ENCODE measurements at regions not wholly inside any gene's neighbourhood (a gene's known extent, or its start where the extent isn't known, plus 50 kb on each side); places are given as distances from the start of the nearest gene placed in this dataset.

- TF ChIP-seq CTCF (IDR thresholded peaks at IDR 0.05 in 8 of 11, conservative IDR thresholded peaks at IDR 0.05 in 3 of 11) (no peak), POLR2A (IDR thresholded peaks at IDR 0.05) (no peak), POLR2AphosphoS5 (IDR thresholded peaks at IDR 0.05) (no peak)
These were observed 88.6 kb downstream of the SCP2D1 start for GRCh38 chr20:18901980-18902737.
